ENCODE measurements at regions not wholly inside any gene's neighbourhood (a gene's known extent, or its start where the extent isn't known, plus 50 kb on each side); places are given as distances from the start of the nearest gene placed in this dataset.

DNA sequence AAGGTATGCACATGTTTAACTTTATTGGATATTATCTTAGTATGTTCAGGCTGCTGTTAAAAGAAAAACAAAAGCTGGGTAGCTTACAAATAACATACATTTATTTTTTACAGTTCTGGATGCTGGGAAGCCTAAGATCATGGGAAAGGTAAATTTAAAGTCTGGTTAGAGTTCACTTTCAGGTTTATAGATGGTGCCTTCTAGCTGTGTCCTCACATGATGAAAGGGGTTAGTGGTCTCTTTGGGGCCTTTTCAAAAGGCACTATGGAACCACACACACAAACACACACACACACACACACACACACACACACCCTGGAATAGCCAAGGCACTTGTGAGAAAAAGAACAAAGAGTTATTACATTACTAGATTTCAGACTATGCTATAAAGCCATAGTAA is 805.8 kb upstream of the GJE1 start:
- Histone ChIP-seq H3K27me3 (replicated peaks; ENCODE audit: insufficient read depth) (no peaks in the 10 kb centered on the region), H3K27ac (no peak overlapping the region), H3K4me3 (no peak overlapping the region), H3K36me3 (no peaks in the 10 kb centered on the region), H3K4me1 (replicated peaks) (no peaks in the 10 kb centered on the region), H3K9me3 (no peaks in the 10 kb centered on the region)
- TF ChIP-seq, protein P1, sequence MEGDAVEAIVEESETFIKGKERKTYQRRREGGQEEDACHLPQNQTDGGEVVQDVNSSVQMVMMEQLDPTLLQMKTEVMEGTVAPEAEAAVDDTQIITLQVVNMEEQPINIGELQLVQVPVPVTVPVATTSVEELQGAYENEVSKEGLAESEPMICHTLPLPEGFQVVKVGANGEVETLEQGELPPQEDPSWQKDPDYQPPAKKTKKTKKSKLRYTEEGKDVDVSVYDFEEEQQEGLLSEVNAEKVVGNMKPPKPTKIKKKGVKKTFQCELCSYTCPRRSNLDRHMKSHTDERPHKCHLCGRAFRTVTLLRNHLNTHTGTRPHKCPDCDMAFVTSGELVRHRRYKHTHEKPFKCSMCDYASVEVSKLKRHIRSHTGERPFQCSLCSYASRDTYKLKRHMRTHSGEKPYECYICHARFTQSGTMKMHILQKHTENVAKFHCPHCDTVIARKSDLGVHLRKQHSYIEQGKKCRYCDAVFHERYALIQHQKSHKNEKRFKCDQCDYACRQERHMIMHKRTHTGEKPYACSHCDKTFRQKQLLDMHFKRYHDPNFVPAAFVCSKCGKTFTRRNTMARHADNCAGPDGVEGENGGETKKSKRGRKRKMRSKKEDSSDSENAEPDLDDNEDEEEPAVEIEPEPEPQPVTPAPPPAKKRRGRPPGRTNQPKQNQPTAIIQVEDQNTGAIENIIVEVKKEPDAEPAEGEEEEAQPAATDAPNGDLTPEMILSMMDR (IDR thresholded peaks at IDR 0.05): no peak
- TF ChIP-seq POLR2A (IDR thresholded peaks at IDR 0.05) (no peak), POLR2AphosphoS5 (IDR thresholded peaks at IDR 0.05) (no peak)
- intact Hi-C loops (cut with DNase I): no loop called here
- no peak for DNase-seq (ENCODE audit: low spot score)

DNA sequence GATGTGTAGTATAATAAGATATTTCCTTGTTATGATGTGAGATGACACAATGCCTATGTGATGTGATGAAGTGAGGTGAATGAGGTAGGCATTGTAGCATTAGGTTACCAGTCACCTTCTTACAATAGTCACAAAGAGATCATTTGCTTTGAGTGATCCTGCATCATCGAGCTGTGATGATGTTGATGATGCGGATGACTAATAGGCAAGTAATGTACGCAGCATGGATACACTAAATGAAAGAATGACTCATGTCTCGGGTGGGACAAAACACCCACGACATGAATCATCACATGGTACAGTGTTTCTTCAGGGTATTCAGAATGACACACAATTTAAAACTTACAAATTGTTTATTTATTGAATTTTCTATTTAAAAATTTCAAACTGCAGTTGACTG is 806.3 kb upstream of the GJE1 start:
- no peaks in the 10 kb centered on the region for H3K9me3 ChIP-seq
- intact Hi-C loops (cut with DNase I): no loop called here
- H3K4me3 ChIP-seq: no peak overlapping the region
- no peak for TF ChIP-seq POLR2A (IDR thresholded peaks at IDR 0.05)
- TF ChIP-seq POLR2AphosphoS5 (IDR thresholded peaks at IDR 0.05): no peak
- TF ChIP-seq, protein P1 (IDR thresholded peaks at IDR 0.05): no peak
- H3K36me3 ChIP-seq: no peaks in the 10 kb centered on the region
- H3K4me1 ChIP-seq (replicated peaks): no peaks in the 10 kb centered on the region
- no peak for DNase-seq (ENCODE audit: low spot score)
- 64% methylated on average over 5 of the region's 5 CpGs for WGBS
- no peak overlapping the region for H3K27ac ChIP-seq
- H3K27me3 ChIP-seq (replicated peaks; ENCODE audit: insufficient read depth): no peaks in the 10 kb centered on the region

DNA sequence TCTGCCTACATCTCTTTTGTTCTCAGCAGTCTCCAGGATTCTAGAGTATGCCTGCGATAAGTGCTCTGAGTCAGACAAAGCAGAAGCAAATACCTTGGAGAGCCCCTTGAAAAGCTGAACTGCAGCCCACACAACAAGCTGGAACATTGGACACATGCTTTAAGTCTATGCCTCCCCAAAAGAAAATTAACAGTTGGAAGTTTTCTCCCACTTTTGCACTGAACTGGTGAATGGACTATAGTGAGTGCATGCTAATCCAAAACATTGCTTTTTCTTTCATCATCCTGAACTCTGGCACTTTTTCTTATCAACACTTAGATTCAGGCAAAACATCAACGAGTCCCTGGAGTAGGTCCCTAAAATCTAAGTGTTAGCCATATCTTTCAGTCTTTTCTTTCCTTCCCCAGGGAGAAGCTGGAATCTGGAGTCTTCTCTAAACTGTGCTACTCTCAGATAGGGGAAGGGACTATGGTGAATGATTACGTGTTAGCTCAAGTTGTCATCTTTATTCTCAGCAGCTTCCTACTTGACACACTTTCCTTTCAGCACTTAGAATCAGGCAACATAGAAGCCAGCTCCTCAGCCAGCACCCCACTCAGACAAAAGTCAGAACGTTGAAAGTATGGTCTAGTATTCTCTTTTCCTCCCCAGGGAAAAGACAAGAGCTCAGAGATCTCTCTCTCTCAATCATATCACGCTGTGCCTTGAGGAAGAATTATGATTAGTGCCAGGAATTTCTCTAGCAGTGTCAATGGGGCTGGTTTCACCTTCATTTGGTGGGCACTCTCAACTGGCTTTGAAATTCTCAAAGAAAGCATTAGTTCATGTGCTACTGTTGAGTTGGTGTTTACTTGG is 811.0 kb upstream of the GJE1 start:
- WGBS: 80% methylated on average over 5 of the region's 5 CpGs
- TF ChIP-seq POLR2AphosphoS5 (IDR thresholded peaks at IDR 0.05) (no peak), POLR2A (IDR thresholded peaks at IDR 0.05) (no peak)
- TF ChIP-seq, protein P1 (IDR thresholded peaks at IDR 0.05): no peak
- no peaks in the 10 kb centered on the region for H3K4me1 ChIP-seq (replicated peaks)
- no peak overlapping the region for H3K4me3 ChIP-seq
- no peak overlapping the region for H3K27ac ChIP-seq
- no peaks in the 10 kb centered on the region for H3K27me3 ChIP-seq (replicated peaks; ENCODE audit: insufficient read depth)
- no peak for DNase-seq (ENCODE audit: low spot score)
- H3K36me3 ChIP-seq: no peaks in the 10 kb centered on the region
- no peaks in the 10 kb centered on the region for H3K9me3 ChIP-seq
- intact Hi-C loops (cut with DNase I): no loop called here

- H3K27ac ChIP-seq: no peak overlapping the region
- no peak overlapping the region for H3K4me3 ChIP-seq
- H3K27me3 ChIP-seq (replicated peaks; ENCODE audit: insufficient read depth): no peaks in the 10 kb centered on the region
- intact Hi-C loops (cut with DNase I): no loop called here
- 93% methylated on average over 5 of the region's 5 CpGs for WGBS
- TF ChIP-seq, protein P1 (IDR thresholded peaks at IDR 0.05): no peak
- no peak for TF ChIP-seq POLR2A (IDR thresholded peaks at IDR 0.05)
- TF ChIP-seq POLR2AphosphoS5 (IDR thresholded peaks at IDR 0.05): no peak
- no peaks in the 10 kb centered on the region for H3K4me1 ChIP-seq (replicated peaks)
- DNase-seq (ENCODE audit: low spot score): no peak
- H3K9me3 ChIP-seq: no peaks in the 10 kb centered on the region
- H3K36me3 ChIP-seq: no peaks in the 10 kb centered on the region
Measured at GRCh38 chr6:141316236-141316635, 816.5 kb upstream of the GJE1 start.

- intact Hi-C loops (cut with DNase I): no loop called here
- no peak for DNase-seq (ENCODE audit: low spot score)
- TF ChIP-seq, protein P1 (IDR thresholded peaks at IDR 0.05): no peak
- TF ChIP-seq POLR2AphosphoS5 (IDR thresholded peaks at IDR 0.05) (no peak), POLR2A (IDR thresholded peaks at IDR 0.05) (no peak)
- Histone ChIP-seq H3K4me3 (no peak overlapping the region), H3K27ac (no peak overlapping the region), H3K4me1 (replicated peaks) (no peaks in the 10 kb centered on the region), H3K36me3 (no peaks in the 10 kb centered on the region), H3K27me3 (replicated peaks; ENCODE audit: insufficient read depth) (no peaks in the 10 kb centered on the region), H3K9me3 (no peaks in the 10 kb centered on the region)
- WGBS: 63% methylated on average over 1 of the region's 1 CpG
Measured at GRCh38 chr6:141313986-141314385, 818.7 kb upstream of the GJE1 start.
